Kidney (tissue), 13 donors: ENCODE measurements at regions not wholly inside any gene's neighbourhood (a gene's known extent, or its start where the extent isn't known, plus 50 kb on each side); places are given as distances from the start of the nearest gene placed in this dataset.

Experiments used
- DNase-seq, 5 donors: peaks; one replicate each; pipeline ENCODE4 v3.0.0-alpha.2; 2013 to 2020
- FAIRE-seq: peaks from 2 replicates; lab custom pipeline; 2012; peaks lifted over from hg19 to GRCh38; lab: Jason Lieb, UNC
- H3K27ac ChIP-seq, 2 donors: one replicate each; pipeline ENCODE4 v1.7.0; 2013; ENCODE audit warnings: low read depth in 2 of 2, low read length in 2 of 2, inconsistent platforms in 1 of 2
- H3K27me3 ChIP-seq: one replicate; pipeline ENCODE4 v1.7.1; 2013; ENCODE audit warnings: low read length, inconsistent platforms; ENCODE audit not compliant: control insufficient read depth, insufficient read depth
- H3K36me3 ChIP-seq, 3 donors: one replicate each; pipeline versions ENCODE4 v1.7.0 to v1.7.1; 2013; ENCODE audit warnings: low read length in 3 of 3, control low read depth in 1 of 3, inconsistent platforms in 1 of 3; ENCODE audit not compliant: insufficient read depth in 3 of 3, control insufficient read depth in 2 of 3
- H3K4me1 ChIP-seq, 3 donors: one replicate each; pipeline versions ENCODE4 v1.7.0 to v1.7.1; 2013; ENCODE audit warnings: low read length in 3 of 3, inconsistent platforms in 1 of 3, low read depth in 1 of 3; ENCODE audit not compliant: control insufficient read depth in 2 of 3, insufficient read depth in 2 of 3
- H3K4me3 ChIP-seq, 3 donors: one replicate each; pipeline versions ENCODE4 v1.7.0 to v1.8.1; 2013; ENCODE audit warnings: low read length in 3 of 3, control low read depth in 1 of 3, inconsistent platforms in 1 of 3
- H3K9ac ChIP-seq, 3 donors: one replicate each; pipeline versions ENCODE4 v1.7.0 to v1.7.1; 2013; ENCODE audit warnings: low read length in 3 of 3, control low read depth in 1 of 3, inconsistent platforms in 1 of 3
- H3K9me3 ChIP-seq, 3 donors: one replicate each; pipeline versions ENCODE4 v1.7.0 to v1.7.1; 2013; ENCODE audit warnings: low read length in 3 of 3, control low read depth in 1 of 3, inconsistent platforms in 1 of 3; ENCODE audit not compliant: control insufficient read depth in 2 of 3, insufficient read depth in 1 of 3
- intact Hi-C: fragments of 100-400 bp; cut with DNase I; formaldehyde crosslinking; loops from one replicate; pipeline ENCODE4 v1.11.1; 2022
- TF ChIP-seq, protein P1 (sequence below): IDR thresholded peaks from 3 replicates; pipeline ENCODE4 v1.5.1; 2012; ENCODE audit warnings: mild to moderate bottlenecking, moderate library complexity, borderline replicate concordance; ENCODE audit not compliant: insufficient read depth; ENCODE audit errors: extremely low read depth
- donor health status: control.
- donor health status: control.
- donor health status: control.
- donor health status: control.
- donor health status: control.
- donor health status: DM: yes; HTN: yes; CAD: no.
- donor health status: Normal renal cell carcinoma (clear cell type).

DNA sequence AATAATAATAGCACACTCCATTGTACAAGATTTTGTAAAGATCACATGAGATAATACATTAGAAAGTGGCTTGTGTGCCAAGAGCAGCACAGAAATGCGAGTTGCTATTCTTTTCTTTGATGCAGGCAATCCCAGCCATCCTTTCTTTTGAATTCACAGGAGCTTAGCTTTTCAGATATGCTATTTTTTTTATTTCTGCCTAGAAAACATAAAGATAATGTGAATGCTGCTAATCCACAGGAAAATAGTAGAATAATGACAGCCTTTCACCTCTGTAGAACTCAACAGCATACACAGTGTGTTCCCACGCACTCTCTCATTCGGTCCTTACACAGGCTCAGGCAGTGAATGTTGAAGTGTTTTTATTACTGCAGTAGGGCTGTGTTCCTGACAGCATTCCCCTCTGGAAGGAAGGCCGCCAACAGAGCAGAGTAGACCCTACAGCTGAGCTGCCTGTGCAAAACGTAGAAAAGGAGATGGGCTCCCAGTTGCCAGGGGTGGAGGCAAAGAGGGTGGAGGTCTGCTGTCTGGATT, 138.8 kb upstream of the TAPT1 start:
- Histone ChIP-seq H3K4me1 (no peaks in the 10 kb centered on the region), H3K4me3 (no peak overlapping the region), H3K36me3 (no peaks in the 10 kb centered on the region), H3K27me3 (no peaks in the 10 kb centered on the region), H3K9me3 (no peaks in the 10 kb centered on the region), H3K9ac (no peak overlapping the region), H3K27ac (no peak overlapping the region)
- TF ChIP-seq, protein P1, sequence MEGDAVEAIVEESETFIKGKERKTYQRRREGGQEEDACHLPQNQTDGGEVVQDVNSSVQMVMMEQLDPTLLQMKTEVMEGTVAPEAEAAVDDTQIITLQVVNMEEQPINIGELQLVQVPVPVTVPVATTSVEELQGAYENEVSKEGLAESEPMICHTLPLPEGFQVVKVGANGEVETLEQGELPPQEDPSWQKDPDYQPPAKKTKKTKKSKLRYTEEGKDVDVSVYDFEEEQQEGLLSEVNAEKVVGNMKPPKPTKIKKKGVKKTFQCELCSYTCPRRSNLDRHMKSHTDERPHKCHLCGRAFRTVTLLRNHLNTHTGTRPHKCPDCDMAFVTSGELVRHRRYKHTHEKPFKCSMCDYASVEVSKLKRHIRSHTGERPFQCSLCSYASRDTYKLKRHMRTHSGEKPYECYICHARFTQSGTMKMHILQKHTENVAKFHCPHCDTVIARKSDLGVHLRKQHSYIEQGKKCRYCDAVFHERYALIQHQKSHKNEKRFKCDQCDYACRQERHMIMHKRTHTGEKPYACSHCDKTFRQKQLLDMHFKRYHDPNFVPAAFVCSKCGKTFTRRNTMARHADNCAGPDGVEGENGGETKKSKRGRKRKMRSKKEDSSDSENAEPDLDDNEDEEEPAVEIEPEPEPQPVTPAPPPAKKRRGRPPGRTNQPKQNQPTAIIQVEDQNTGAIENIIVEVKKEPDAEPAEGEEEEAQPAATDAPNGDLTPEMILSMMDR: no peak
- DNase-seq (peak in 1 of 5 donors; percentile 28), FAIRE-seq (no peak)
- intact Hi-C loops: no loop called here

- Histone ChIP-seq H3K27ac (no peak overlapping the region), H3K9me3 (no peaks in the 10 kb centered on the region), H3K4me3 (no peak overlapping the region), H3K9ac (no peak overlapping the region), H3K36me3 (no peaks in the 10 kb centered on the region), H3K4me1 (no peaks in the 10 kb centered on the region), H3K27me3 (no peaks in the 10 kb centered on the region)
- intact Hi-C loops: no loop called here
- TF ChIP-seq, protein P1: no peak
- FAIRE-seq: no peak
- DNase-seq: no peak
Observed at GRCh38 chr4:16360694-16361262, 134.5 kb upstream of the TAPT1 start.

DNA sequence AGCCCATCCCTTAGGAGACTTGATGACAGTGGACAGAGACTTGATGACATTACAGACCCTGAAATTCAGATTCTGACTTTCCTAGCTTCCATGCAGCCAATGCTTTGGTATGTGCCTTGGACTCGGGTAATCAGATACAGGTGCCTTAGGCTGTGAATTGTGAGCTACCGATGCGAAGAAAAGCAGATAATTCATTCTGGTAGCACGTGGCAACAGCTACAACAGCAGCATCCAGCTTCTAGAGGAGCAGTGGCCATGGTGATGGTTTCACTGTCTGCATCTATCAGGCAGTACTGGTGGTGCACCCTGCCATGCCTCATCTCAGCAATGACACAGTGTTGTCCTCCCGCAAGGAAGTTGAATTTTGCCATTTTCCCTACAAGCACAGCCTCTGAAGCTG, 126.9 kb upstream of the TAPT1 start:
- FAIRE-seq (no peak), DNase-seq (peak in 4 of 5 donors; percentile 37 to 68 (median 54))
- Histone ChIP-seq H3K9ac (no peak overlapping the region), H3K36me3 (no peaks in the 10 kb centered on the region), H3K4me3 (no peak overlapping the region), H3K9me3 (no peaks in the 10 kb centered on the region), H3K27me3 (no peaks in the 10 kb centered on the region), H3K4me1 (no peaks in the 10 kb centered on the region), H3K27ac (no peak overlapping the region)
- TF ChIP-seq, protein P1: no peak
- intact Hi-C loops: no loop called here
